H54 (cell line): ENCODE measurements at regions not wholly inside any gene's neighbourhood (a gene's known extent, or its start where the extent isn't known, plus 50 kb on each side); places are given as distances from the start of the nearest gene placed in this dataset.

Source experiments
- DNase-seq: peaks from one replicate; pipeline ENCODE4 v3.0.0; 2011; ENCODE audit warnings: low spot score, mixed read lengths; ENCODE audit not compliant: insufficient read length
- FAIRE-seq: peaks from 3 replicates; lab custom pipeline; 2011; peaks lifted over from hg19 to GRCh38; lab: Jason Lieb, UNC
- POLR2A ChIP-seq: IDR thresholded peaks from 2 replicates; pipeline ENCODE4 v1.6.1; 2011; ENCODE audit warnings: low read depth, mild to moderate bottlenecking, low read length

DNA sequence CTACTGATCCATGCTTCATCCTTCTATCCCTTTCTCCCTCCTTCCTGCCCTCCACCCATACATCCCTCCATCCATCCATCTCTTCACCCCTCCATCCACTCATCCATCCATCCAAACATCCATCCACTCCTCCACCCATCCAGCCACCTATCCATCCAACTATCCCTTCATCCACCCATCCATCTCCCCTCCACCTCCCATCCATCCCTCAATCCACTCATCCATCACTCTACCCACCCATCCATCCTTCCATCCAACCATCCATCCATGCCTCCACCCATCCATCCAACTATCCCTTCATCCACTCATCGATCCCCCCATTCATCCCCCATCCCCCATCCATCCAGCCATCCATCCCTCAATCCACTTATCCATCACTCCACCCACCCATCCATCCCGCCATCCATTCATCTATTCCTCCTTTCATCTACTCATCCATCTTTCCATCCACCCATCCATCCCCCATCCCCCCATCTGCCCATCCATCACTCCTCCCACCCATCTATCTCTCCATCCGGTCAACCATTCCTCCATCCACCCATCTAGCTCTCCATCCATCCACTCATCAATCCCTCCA is 132.4 kb upstream of the IQSEC1 start:
- TF ChIP-seq POLR2A, result no peak
- DNase-seq (no peak), FAIRE-seq (no peak)

DNA sequence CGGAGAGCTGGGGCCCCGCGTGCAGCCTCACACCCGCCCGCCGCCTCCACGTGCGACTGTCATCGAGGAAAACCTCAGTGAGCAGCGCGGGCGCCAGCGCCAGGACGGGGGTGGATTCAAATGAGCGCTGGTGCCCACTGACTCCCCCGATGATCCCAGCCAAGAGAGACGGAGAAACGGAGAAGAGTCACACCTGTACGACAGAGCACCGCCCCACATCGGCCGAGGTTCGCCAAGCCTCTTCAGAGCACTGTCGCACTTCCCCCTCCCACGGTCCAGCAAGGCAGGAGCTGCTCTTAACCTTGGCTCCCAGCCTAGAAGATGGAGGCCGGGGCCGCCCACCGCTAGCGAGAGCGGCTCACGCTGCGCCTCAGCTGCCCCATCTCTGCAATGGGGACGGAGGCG is 130.9 kb upstream of the IQSEC1 start:
- no peak for TF ChIP-seq POLR2A
- no peak for FAIRE-seq
- DNase-seq, result no peak

DNA sequence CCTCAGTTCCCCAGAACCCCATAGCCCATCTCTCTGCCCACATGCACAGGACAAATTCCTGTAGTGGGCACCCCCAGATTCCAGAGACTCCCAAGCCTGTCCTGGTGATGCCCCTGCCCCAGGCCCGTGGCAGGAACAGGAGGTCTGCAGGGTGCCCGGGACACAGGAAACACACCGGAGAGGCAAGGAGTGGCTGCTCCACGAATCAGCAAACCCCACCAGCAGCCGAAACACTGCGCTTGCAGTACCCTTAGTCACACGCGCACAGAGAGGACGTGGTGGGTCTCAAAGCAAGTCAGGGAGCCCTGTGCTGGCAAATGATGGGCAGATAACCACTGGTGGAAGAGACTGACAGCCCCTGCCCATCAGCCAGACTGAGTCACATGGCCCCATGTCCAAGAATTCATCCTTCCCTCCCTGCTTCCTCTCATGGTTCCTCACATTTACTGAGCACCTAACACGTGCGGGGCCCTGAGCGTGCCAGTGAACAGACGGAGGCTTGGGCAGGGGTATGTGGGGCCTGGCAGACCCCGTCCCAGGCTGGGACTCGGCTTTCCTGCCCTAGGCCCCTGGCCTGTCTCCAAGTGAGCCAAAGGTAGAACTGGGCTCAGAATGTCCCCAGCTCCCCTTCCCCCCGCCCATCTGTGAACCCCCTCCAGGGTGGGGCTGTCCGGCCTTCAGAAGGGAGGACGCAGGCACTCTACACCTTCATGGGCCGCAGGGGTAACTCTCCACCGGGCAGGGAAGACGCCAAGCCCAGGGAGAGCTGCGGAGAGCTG is 130.4 kb upstream of the IQSEC1 start:
- no peak for TF ChIP-seq POLR2A
- DNase-seq (no peak), FAIRE-seq (no peak)

DNA sequence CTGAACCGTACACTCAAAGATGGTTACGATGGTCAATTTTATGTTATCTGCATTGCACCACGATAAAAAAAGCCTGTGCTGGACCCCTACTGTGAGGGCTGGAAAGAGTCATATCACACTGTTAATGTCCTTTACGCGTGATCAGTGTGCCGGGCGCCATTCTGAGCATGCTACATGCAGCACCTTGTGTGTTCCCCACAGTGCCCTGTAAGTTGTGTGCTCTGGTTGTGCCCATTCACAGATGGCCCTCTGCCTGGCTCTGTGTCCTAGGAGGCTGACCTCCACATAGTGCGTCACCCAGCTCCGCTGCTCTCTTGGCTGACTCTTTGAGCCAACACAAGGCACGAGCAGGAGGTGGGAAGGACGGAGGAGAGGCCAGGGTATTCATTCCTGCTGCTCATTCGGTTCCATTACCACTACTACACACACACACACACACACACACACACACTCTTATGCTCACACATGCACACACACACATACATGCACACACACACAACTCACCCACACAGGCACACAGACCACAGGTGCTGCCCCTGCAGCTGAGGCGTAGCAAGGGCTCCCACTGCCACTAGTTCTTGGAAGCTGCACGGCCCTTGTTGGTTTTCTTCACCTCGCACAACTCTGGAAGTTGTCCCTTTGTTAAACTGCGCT is 129.6 kb upstream of the IQSEC1 start:
- FAIRE-seq (no peak), DNase-seq (no peak)
- no peak for TF ChIP-seq POLR2A

DNA sequence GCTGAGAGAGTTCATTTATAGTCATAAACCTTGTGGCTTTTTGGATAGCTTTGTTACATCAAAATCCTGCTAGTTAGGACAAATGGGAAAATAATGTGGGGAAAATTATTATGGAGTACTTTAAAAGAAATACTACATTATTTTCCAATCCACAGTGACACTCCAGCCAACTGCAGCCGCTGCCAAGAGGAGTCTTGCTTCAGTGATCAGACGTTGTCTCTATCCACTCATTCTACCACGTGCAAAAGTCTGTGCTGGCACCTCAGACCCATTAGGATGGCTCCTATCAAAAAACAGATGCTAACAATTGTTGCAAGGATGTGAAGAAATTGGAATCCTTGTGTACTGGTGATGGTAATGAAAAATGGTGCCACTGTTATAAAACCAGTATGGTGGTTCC is 128.6 kb upstream of the IQSEC1 start:
- no peak for TF ChIP-seq POLR2A
- no peak for DNase-seq
- no peak for FAIRE-seq

DNA sequence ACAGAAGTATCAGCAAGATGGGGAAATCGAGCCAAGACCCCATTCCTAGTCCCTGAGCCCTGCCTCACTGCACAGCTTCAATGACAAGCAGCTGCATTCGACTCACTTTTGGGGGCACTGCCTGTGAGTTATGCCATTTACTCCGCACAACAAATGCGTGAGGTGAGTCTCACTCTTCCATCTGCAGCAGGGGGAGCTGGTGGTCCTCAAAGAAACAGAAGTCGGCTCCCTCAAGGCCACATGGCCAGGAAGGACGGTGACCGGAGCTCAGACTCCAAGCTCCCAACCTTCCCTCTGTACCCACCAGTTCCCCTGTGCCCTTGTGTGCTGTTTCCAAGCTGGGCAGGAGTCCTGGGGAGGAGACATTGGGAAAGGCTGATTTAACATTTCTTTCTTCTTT is 127.7 kb upstream of the IQSEC1 start:
- FAIRE-seq (no peak), DNase-seq (no peak)
- TF ChIP-seq POLR2A, result no peak

DNA sequence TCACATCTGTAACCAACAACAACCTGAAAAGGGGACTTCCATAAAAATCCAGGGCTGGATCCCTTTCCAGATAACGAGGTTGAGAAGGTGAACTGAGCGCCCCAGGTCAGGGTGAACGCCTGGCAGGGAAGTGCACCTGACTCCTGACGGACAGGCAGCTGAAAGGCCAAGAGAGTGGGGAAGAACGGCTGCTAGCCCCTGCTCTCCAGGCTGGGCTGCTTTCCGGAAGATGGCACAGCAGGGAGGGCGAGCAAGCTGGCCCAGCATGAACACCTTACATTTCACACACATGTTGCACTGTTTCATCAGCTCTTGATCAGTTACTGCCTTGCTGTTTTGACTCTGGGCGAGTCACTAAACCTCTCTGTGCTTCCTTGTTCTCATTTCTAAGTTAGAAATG is 127.2 kb upstream of the IQSEC1 start:
- DNase-seq (no peak), FAIRE-seq (no peak)
- TF ChIP-seq POLR2A, result no peak

DNA sequence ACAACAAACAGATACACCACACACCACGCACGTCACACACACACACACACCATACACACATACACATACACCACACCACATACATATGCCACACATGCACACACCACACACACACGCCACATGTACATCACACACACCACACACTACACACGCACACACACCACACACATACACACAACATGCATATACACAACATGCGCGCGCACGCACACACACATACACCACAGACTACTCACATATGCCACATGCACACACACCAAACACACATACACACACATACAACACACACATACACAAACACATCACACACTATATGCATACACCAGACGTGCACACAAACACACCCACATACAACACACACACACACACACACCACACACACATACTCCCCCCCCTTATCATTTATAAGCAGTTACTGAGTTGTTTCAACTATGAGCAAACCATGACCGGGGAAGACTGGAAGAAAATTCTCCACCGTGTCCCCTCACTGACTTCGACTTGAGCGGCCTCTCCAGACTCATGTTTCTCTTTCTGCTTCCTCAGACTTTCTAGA is 126.7 kb upstream of the IQSEC1 start:
- FAIRE-seq, result no peak

DNA sequence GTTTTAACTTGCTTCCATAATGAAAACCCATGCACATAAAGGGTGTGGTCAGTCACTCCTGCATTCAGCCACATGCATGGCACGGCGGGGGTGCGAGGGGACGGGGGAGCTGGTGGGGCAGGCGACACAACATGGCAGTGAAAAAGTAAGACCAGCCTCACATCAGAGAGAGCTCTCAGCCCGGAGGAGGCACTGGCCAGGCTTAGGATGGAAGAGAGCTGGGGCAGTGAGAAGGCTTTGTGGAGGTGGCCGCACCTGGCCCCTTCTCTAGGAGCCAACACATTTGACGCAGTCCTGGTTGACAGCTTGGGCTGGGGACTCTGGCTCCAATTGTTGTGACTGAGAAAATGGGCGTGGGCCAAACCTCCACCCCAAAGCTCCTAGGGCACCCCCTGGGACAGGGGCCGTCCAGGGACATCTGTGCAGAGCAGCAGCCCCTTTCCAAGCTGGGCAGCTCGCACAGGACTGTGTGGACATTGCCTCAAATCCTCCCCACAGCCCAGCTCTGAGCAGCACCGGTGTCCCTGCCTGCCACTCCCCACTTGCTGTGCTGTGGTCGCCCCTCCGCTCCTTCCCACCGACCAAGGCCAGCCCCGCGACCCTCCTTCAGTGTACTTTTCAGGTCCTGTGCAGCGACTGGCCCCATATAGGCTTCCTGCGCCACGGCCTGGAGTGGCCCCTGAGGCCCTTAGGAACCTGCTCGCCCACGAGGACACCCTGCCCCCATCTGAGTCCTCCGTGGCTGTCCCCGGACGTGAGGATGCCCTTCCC is 126.0 kb upstream of the IQSEC1 start:
- FAIRE-seq (no peak), DNase-seq (no peak)
- TF ChIP-seq POLR2A, result no peak

More for the DNA sequence above, 126.7 kb upstream of the IQSEC1 start:
- no peak for DNase-seq
- TF ChIP-seq POLR2A, result no peak

DNA sequence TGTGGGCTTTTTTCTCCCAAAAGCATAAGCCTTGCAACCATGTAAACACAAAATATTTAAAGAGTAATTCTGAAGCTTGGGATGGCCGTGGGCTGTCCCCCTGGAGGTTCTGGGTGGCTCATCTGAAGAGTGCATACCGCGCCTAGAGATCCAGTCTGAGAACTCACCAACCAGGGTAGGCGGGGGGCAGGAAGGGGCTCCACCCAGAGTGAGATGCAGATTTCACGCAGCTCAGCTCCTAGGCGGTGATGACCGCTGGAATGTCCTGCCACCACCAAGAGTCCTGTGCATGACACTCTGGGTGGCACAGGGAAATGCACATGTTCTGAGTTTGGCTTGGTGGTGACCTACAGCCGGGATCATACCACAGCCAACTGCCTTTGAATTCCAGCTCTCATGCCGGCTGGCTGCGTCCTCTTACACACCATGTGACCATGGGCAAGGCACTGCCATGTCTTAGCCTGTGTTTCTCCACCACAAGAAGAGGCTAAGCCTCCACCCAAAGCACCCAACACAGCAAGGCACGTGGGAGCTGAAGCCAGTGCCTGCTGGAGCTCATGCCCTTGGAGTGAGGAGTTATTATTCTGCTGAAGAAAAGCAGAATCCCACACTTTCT is 125.1 kb upstream of the IQSEC1 start:
- DNase-seq (no peak), FAIRE-seq (no peak)
- TF ChIP-seq POLR2A, result no peak

DNA sequence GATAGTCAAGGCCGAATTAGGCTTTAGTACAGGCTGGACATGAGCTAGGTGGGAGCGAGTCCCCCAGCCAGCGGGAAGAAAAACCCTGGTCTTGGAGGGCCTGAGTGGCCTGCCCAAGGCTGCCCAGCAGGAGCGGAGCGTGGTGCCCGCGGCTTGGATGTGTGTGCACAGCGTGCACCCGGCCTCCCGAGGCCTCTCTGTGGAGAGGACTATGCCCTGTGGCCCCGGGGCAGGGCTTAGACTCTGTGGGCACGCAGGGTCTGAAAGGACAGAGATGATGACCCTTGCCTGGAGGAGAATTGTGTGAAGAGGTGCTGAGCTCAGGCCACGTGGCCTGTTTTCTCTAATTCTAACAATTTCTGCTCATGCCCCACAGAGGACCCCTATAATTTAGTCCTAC is 124.6 kb upstream of the IQSEC1 start:
- no peak for DNase-seq
- no peak for TF ChIP-seq POLR2A
- FAIRE-seq, result no peak

DNA sequence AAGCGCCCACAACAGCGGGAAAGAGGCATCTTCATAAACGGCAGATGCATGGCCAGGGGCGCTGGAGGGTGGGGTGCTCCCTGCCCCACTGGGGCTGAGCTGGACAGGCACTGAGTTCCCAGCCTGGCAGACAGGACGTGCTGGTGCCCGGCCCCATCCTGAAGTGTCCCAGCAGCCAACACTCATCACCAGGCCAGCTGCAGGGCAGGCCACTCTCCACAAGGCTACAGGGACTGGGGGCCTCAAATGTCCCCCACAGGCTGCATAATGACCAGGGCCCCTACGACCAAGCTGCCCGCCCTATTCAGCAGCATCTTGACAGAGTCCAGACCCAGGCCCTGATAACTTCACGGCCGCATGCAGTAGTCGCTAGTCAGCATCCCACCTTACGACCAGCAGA is 124.1 kb upstream of the IQSEC1 start:
- no peak for TF ChIP-seq POLR2A
- DNase-seq (no peak), FAIRE-seq (no peak)

DNA sequence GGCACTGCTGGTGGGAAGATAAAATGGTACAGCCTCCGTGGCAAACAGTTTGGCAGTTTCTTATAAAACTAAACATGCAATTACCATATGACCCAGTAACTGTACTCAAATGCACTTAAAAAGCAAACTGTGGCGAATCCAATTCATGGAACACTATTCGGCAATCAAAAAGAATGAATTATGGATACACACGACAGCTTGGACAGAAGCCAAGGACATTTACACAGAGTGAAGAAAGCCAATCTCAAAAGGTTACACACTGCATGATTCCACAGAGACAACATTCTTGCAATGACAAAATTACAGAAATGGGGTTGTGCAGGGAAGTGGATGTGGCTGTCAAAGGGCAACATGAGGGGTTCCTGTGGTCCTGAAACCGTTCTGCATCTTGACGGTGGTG is 122.1 kb upstream of the IQSEC1 start:
- FAIRE-seq (no peak), DNase-seq (no peak)
- TF ChIP-seq POLR2A, result no peak
